BE2C (cell line): ENCODE measurements at regions not wholly inside any gene's neighbourhood (a gene's known extent, or its start where the extent isn't known, plus 50 kb on each side); places are given as distances from the start of the nearest gene placed in this dataset.

ENCODE experiments used
- DNase-seq: peaks from one replicate; pipeline ENCODE4 v3.0.0-alpha.2; 2020
- H3K27me3 ChIP-seq: fragments of 250-450 bp; sonication (Bioruptor Pico); 2 replicates; pipeline ENCODE4 v1.5.1; 2020; ENCODE audit warnings: mild to moderate bottlenecking
- H3K36me3 ChIP-seq: fragments of 250-450 bp; sonication (Bioruptor Pico); 2 replicates; pipeline ENCODE4 v1.5.1; 2020; ENCODE audit warnings: mild to moderate bottlenecking
- H3K4me1 ChIP-seq: fragments of 250-450 bp; sonication (Bioruptor Pico); 2 replicates; pipeline ENCODE4 v1.5.1; 2020
- H3K4me3 ChIP-seq: 2 replicates; pipeline ENCODE4 v1.5.1; 2011; ENCODE audit warnings: low read depth, low read length
- H3K9me3 ChIP-seq: fragments of 250-450 bp; sonication (Bioruptor Pico); 2 replicates; pipeline ENCODE4 v1.5.1; 2020
- TF ChIP-seq, protein P1 (sequence below): IDR thresholded peaks from 2 replicates; pipeline ENCODE4 v1.5.1; 2012; ENCODE audit warnings: mild to moderate bottlenecking, low read depth, low read length

DNA sequence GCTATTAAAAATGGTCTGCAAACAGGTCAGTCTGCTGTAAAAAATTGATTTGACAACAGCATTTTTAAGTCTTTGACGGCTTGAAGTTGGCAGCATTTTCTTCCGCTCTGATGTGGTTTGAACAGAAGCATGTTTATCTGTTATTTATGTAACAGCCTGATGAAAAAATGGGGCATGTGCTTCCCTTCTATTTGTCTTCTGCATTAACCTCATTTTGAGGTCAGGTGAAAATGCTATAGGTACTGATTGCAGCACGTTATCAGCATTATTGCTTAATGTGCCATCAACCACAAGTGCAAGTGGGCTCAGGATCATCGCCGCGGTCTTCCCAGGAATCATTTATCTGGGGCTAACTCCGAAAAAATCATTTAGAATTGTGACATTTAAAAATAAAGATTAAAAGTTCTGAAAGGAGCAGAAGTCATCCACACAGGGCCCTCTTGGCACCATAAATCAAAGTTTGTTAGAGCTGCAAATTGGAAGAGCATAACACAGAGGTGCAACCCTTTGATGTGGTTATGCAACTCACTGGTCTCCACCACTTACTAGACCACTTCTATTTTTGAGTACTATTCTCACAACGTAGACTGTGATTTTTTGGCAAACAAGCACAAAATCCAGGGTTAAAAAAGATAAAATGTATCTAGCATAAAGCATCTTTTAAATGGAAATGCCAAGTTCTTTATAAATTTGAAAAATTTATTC lies 307.7 kb downstream of the MDFIC start:
- TF ChIP-seq, protein P1, sequence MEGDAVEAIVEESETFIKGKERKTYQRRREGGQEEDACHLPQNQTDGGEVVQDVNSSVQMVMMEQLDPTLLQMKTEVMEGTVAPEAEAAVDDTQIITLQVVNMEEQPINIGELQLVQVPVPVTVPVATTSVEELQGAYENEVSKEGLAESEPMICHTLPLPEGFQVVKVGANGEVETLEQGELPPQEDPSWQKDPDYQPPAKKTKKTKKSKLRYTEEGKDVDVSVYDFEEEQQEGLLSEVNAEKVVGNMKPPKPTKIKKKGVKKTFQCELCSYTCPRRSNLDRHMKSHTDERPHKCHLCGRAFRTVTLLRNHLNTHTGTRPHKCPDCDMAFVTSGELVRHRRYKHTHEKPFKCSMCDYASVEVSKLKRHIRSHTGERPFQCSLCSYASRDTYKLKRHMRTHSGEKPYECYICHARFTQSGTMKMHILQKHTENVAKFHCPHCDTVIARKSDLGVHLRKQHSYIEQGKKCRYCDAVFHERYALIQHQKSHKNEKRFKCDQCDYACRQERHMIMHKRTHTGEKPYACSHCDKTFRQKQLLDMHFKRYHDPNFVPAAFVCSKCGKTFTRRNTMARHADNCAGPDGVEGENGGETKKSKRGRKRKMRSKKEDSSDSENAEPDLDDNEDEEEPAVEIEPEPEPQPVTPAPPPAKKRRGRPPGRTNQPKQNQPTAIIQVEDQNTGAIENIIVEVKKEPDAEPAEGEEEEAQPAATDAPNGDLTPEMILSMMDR: no peak
- Histone ChIP-seq H3K27me3 (no peaks in the 10 kb centered on the region), H3K36me3 (no peaks in the 10 kb centered on the region), H3K4me3 (no peak overlapping the region), H3K4me1 (no peaks in the 10 kb centered on the region), H3K9me3 (no peaks in the 10 kb centered on the region)
- no peak for DNase-seq

DNA sequence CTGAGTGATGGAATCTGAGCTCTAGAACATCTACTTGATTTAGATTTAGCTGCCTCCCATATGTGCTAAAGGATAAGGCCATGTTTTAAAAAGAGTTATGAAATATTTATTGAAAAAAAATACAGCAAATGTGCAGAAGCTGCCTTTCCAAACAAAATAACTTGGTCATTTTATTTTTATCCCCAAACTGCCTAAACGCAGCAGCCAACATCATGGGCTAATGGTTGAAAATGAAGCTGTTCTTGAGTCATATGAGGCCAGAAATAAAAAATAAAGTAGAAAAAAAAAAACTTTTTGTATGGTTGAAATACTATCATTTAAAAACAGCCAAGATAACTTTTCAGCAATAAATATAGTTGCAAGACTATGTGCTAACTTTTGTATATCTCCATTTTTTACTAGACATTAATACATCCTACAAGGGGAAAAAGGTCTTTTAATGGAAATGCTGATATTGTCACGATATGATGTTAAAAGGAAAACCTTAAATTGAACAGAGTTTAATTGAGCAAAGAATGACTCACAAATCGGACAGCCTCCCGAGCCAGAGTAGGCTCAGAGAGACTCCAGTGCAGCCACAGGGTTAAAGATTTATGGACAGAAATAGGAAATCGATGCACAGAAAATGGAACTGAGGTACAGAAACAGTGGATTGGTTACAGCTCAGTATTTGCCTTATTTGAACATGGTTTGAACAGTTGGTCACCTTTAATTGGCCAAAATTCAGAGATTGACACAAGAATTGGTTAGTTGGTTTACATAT lies 305.8 kb downstream of the MDFIC start:
- Histone ChIP-seq H3K36me3 (no peaks in the 10 kb centered on the region), H3K4me3 (no peak overlapping the region), H3K9me3 (no peaks in the 10 kb centered on the region), H3K27me3 (no peaks in the 10 kb centered on the region), H3K4me1 (no peaks in the 10 kb centered on the region)
- TF ChIP-seq, protein P1: no peak
- DNase-seq: no peak

DNA sequence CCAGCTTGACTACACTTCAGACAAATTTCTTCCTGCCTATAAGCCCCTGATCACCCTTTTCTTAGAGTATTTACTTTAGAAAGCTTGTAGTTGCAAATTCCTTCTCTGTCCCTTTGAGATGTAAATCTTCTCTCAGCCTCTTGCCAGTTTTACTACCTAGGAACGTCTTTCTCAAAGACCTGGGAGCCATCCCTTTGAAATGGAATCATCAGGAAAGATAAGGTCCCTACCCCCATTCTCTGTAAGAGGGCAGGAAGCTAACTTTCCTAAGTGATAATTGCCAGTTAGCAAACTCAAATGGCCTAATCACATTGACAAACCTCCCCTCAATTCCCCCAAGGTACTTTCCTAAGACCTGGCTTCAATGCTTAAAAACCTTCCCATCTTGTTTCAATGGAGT lies 304.5 kb downstream of the MDFIC start:
- Histone ChIP-seq H3K4me3 (no peak overlapping the region), H3K36me3 (no peaks in the 10 kb centered on the region), H3K4me1 (no peaks in the 10 kb centered on the region), H3K27me3 (no peaks in the 10 kb centered on the region), H3K9me3 (no peaks in the 10 kb centered on the region)
- DNase-seq: no peak
- TF ChIP-seq, protein P1: no peak

DNA sequence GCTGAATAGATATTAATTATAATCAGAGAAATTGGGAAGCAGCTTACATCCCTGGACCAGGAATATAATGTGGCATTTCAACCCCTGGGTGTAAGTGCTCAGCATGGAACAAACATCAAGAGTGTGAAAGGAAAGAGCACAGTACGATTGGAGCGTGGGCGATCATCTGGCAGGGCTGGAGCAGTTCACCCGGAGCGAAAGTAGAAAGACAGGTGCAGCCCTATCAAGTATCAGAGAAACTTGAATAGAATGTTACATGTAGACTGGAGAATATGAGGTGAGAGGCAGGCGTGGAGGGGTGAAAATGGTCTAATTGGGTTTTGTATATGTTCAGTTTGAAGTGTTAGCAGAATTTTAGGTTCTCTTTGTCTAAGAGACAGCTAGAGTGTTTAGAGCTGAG lies 303.0 kb downstream of the MDFIC start:
- Histone ChIP-seq H3K4me3 (no peak overlapping the region), H3K27me3 (no peaks in the 10 kb centered on the region), H3K4me1 (no peaks in the 10 kb centered on the region), H3K36me3 (no peaks in the 10 kb centered on the region), H3K9me3 (no peaks in the 10 kb centered on the region)
- TF ChIP-seq, protein P1: no peak
- DNase-seq: no peak

DNA sequence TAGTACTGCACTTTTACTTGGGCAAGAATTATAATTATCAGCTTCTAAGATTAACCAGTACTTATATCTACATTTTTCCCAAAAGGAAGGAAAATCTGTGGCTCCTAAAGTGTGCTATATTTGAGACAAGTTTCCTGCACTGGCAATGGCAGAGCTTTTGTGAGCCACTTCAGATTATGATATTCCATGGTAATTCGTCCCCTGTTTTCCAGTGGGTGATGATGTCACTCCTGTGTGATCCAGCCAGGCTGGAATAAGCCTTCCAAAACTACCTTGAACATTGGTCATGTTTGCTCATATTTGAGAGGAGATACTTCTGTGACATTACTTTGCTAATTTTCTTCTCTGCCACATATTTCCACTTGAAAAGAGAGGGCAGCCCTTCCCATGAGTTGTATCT lies 302.1 kb downstream of the MDFIC start:
- no peaks in the 10 kb centered on the region for H3K4me1 ChIP-seq
- H3K36me3 ChIP-seq: no peaks in the 10 kb centered on the region
- DNase-seq: no peak
- TF ChIP-seq, protein P1: no peak
- no peaks in the 10 kb centered on the region for H3K27me3 ChIP-seq
- H3K4me3 ChIP-seq: no peak overlapping the region
- no peaks in the 10 kb centered on the region for H3K9me3 ChIP-seq

DNA sequence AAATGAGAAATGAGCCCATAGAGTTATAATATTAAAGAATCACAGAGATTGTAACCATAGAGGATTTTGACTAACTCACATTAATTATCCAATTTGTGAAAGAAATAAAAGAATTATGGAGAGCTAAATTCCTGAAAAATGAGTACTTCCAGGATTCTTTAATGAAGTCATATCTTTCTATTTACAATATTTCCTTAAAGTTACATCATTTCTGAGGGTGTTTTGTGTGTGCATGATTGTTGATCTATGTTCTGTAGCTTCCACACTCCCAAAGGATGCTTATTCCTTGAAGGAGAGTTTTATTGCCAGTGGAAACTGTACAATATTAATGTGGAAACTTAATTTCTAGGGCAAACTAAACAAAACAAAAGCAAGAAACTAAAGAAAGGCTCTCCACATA lies 299.6 kb downstream of the MDFIC start:
- H3K4me1 ChIP-seq: no peaks in the 10 kb centered on the region
- H3K27me3 ChIP-seq: no peaks in the 10 kb centered on the region
- H3K36me3 ChIP-seq: no peaks in the 10 kb centered on the region
- DNase-seq: no peak
- TF ChIP-seq, protein P1: no peak
- H3K4me3 ChIP-seq: no peak overlapping the region
- H3K9me3 ChIP-seq: no peaks in the 10 kb centered on the region
